Duodenal mucosa (tissue), 2 donors: ENCODE measurements at regions not wholly inside any gene's neighbourhood (a gene's known extent, or its start where the extent isn't known, plus 50 kb on each side); places are given as distances from the start of the nearest gene placed in this dataset.

Experiments
- H3K27ac ChIP-seq: one replicate; pipeline ENCODE4 v1.7.0; 2013; ENCODE audit warnings: low read depth, low read length
- H3K27me3 ChIP-seq, 2 donors: one replicate each; pipeline ENCODE4 v1.7.0; 2013; ENCODE audit warnings: low read length in 2 of 2, control low read depth in 1 of 2; ENCODE audit not compliant: insufficient read depth in 2 of 2, control insufficient read depth in 1 of 2
- H3K36me3 ChIP-seq, 2 donors: one replicate each; pipeline ENCODE4 v1.7.0; 2013; ENCODE audit warnings: low read length in 2 of 2, control low read depth in 1 of 2; ENCODE audit not compliant: insufficient read depth in 2 of 2, control insufficient read depth in 1 of 2
- H3K4me1 ChIP-seq, 2 donors: one replicate each; pipeline ENCODE4 v1.7.0; 2013; ENCODE audit warnings: low read length in 2 of 2, control low read depth in 1 of 2; ENCODE audit not compliant: insufficient read depth in 2 of 2, control insufficient read depth in 1 of 2
- H3K4me3 ChIP-seq, 2 donors: one replicate each; pipeline ENCODE4 v1.7.0; 2013; ENCODE audit warnings: low read length in 2 of 2, low read depth in 1 of 2
- H3K9ac ChIP-seq, 2 donors: one replicate each; pipeline ENCODE4 v1.7.0; 2013; ENCODE audit warnings: low read length in 2 of 2, low read depth in 1 of 2
- H3K9me3 ChIP-seq, 2 donors: one replicate each; pipeline ENCODE4 v1.7.0; 2013; ENCODE audit warnings: low read length in 2 of 2, control low read depth in 1 of 2; ENCODE audit not compliant: control insufficient read depth in 1 of 2

GRCh38 chr2:220226546-220226945, 599.1 kb downstream of the SLC4A3 start:
- H3K27ac ChIP-seq = no peak overlapping the region
- H3K4me1 ChIP-seq = no peaks in the 10 kb centered on the region
- H3K9me3 ChIP-seq = no peaks in the 10 kb centered on the region
- no peak overlapping the region for H3K4me3 ChIP-seq
- H3K9ac ChIP-seq = no peak overlapping the region
- H3K36me3 ChIP-seq = no peaks in the 10 kb centered on the region
- H3K27me3 ChIP-seq = no peaks in the 10 kb centered on the region

- no peak overlapping the region for H3K4me3 ChIP-seq
- no peaks in the 10 kb centered on the region for H3K9me3 ChIP-seq
- H3K27me3 ChIP-seq = no peaks in the 10 kb centered on the region
- H3K27ac ChIP-seq = no peak overlapping the region
- no peak overlapping the region for H3K9ac ChIP-seq
- no peaks in the 10 kb centered on the region for H3K4me1 ChIP-seq
- H3K36me3 ChIP-seq = no peaks in the 10 kb centered on the region
These were observed 600.0 kb downstream of the SLC4A3 start for GRCh38 chr2:220227266-220227920.

- no peaks in the 10 kb centered on the region for H3K36me3 ChIP-seq
- H3K27ac ChIP-seq = no peak overlapping the region
- no peaks in the 10 kb centered on the region for H3K27me3 ChIP-seq
- no peaks in the 10 kb centered on the region for H3K4me1 ChIP-seq
- no peaks in the 10 kb centered on the region for H3K9me3 ChIP-seq
- no peak overlapping the region for H3K9ac ChIP-seq
- H3K4me3 ChIP-seq = no peak overlapping the region
These were observed 601.0 kb downstream of the SLC4A3 start for GRCh38 chr2:220228310-220229006.

- Histone ChIP-seq H3K27ac (no peak overlapping the region), H3K9me3 (no peaks in the 10 kb centered on the region), H3K36me3 (no peaks in the 10 kb centered on the region), H3K4me3 (no peak overlapping the region), H3K4me1 (no peaks in the 10 kb centered on the region), H3K27me3 (no peaks in the 10 kb centered on the region), H3K9ac (no peak overlapping the region)
These were observed 613.2 kb downstream of the SLC4A3 start for GRCh38 chr2:220240641-220241040.

GRCh38 chr2:220241423-220241822, 614.0 kb downstream of the SLC4A3 start:
- Histone ChIP-seq H3K9ac (no peak overlapping the region), H3K36me3 (no peaks in the 10 kb centered on the region), H3K4me3 (no peak overlapping the region), H3K9me3 (no peaks in the 10 kb centered on the region), H3K27ac (no peak overlapping the region), H3K27me3 (no peaks in the 10 kb centered on the region), H3K4me1 (no peaks in the 10 kb centered on the region)

GRCh38 chr2:220243571-220243970, 616.1 kb downstream of the SLC4A3 start:
- H3K36me3 ChIP-seq = no peaks in the 10 kb centered on the region
- no peak overlapping the region for H3K9ac ChIP-seq
- H3K27me3 ChIP-seq = no peaks in the 10 kb centered on the region
- no peaks in the 10 kb centered on the region for H3K9me3 ChIP-seq
- H3K4me3 ChIP-seq = no peak overlapping the region
- H3K4me1 ChIP-seq = no peaks in the 10 kb centered on the region
- no peak overlapping the region for H3K27ac ChIP-seq

- Histone ChIP-seq H3K9me3 (no peaks in the 10 kb centered on the region), H3K4me1 (no peaks in the 10 kb centered on the region), H3K9ac (no peak overlapping the region), H3K27ac (no peak overlapping the region), H3K27me3 (no peaks in the 10 kb centered on the region), H3K4me3 (no peak overlapping the region), H3K36me3 (no peaks in the 10 kb centered on the region)
These were observed 619.0 kb downstream of the SLC4A3 start for GRCh38 chr2:220246386-220246785.

GRCh38 chr2:220247588-220248350, 620.3 kb downstream of the SLC4A3 start:
- H3K4me1 ChIP-seq = no peaks in the 10 kb centered on the region
- H3K27me3 ChIP-seq = no peaks in the 10 kb centered on the region
- no peaks in the 10 kb centered on the region for H3K36me3 ChIP-seq
- H3K4me3 ChIP-seq = no peak overlapping the region
- H3K9me3 ChIP-seq = no peaks in the 10 kb centered on the region
- no peak overlapping the region for H3K9ac ChIP-seq
- no peak overlapping the region for H3K27ac ChIP-seq

GRCh38 chr2:220259662-220260061, 632.2 kb downstream of the SLC4A3 start:
- no peaks in the 10 kb centered on the region for H3K9me3 ChIP-seq
- H3K27me3 ChIP-seq = no peaks in the 10 kb centered on the region
- no peaks in the 10 kb centered on the region for H3K36me3 ChIP-seq
- no peak overlapping the region for H3K9ac ChIP-seq
- H3K27ac ChIP-seq = no peak overlapping the region
- no peak overlapping the region for H3K4me3 ChIP-seq
- no peaks in the 10 kb centered on the region for H3K4me1 ChIP-seq

- Histone ChIP-seq H3K27ac (no peak overlapping the region), H3K9me3 (no peaks in the 10 kb centered on the region), H3K4me1 (no peaks in the 10 kb centered on the region), H3K9ac (no peak overlapping the region), H3K27me3 (no peaks in the 10 kb centered on the region), H3K4me3 (no peak overlapping the region), H3K36me3 (no peaks in the 10 kb centered on the region)
These were observed 635.9 kb downstream of the SLC4A3 start for GRCh38 chr2:220263300-220263699.
